H7 (cell line): ENCODE measurements at regions not wholly inside any gene's neighbourhood (a gene's known extent, or its start where the extent isn't known, plus 50 kb on each side); places are given as distances from the start of the nearest gene placed in this dataset.

Source experiments
- DNase-seq: peaks from one replicate; pipeline ENCODE4 v3.0.0; 2012
- H3K27me3 ChIP-seq: 2 replicates; pipeline ENCODE4 v1.6.0; 2011; ENCODE audit warnings: mild to moderate bottlenecking, low read length; ENCODE audit not compliant: control insufficient read depth, insufficient read depth
- H3K36me3 ChIP-seq: replicated peaks from 2 replicates; pipeline ENCODE4 v1.5.1; 2011; ENCODE audit warnings: low read length; ENCODE audit not compliant: control insufficient read depth, insufficient read depth
- H3K4me3 ChIP-seq: 2 replicates; pipeline ENCODE4 v1.5.1; 2011; ENCODE audit warnings: low read depth, mild to moderate bottlenecking, control low read depth, low read length, moderate library complexity; ENCODE audit not compliant: insufficient read depth

GRCh38 chr4:145295547-145295946 lies 115.2 kb upstream of the OTUD4 start:
- no peak for DNase-seq
- Histone ChIP-seq H3K36me3 (no peaks in the 10 kb centered on the region), H3K27me3 (no peaks in the 10 kb centered on the region), H3K4me3 (no peak overlapping the region)

GRCh38 chr4:145295122-145295521 lies 114.7 kb upstream of the OTUD4 start:
- Histone ChIP-seq H3K27me3 (no peaks in the 10 kb centered on the region), H3K36me3 (no peaks in the 10 kb centered on the region), H3K4me3 (no peak overlapping the region)
- no peak for DNase-seq

- H3K4me3 ChIP-seq: no peak overlapping the region
- H3K27me3 ChIP-seq: no peaks in the 10 kb centered on the region
- no peak for DNase-seq
- no peaks in the 10 kb centered on the region for H3K36me3 ChIP-seq
Observed at GRCh38 chr4:145293658-145294057, 113.3 kb upstream of the OTUD4 start.

GRCh38 chr4:145290955-145291354 lies 110.6 kb upstream of the OTUD4 start:
- no peaks in the 10 kb centered on the region for H3K36me3 ChIP-seq
- no peaks in the 10 kb centered on the region for H3K27me3 ChIP-seq
- H3K4me3 ChIP-seq: no peak overlapping the region
- DNase-seq: no peak

GRCh38 chr4:145289403-145290076 lies 109.2 kb upstream of the OTUD4 start:
- DNase-seq: no peak
- H3K27me3 ChIP-seq: no peaks in the 10 kb centered on the region
- H3K4me3 ChIP-seq: no peak overlapping the region
- no peaks in the 10 kb centered on the region for H3K36me3 ChIP-seq

- no peaks in the 10 kb centered on the region for H3K36me3 ChIP-seq
- H3K27me3 ChIP-seq: no peaks in the 10 kb centered on the region
- DNase-seq: no peak
- no peak overlapping the region for H3K4me3 ChIP-seq
Observed at GRCh38 chr4:145287351-145287750, 107.0 kb upstream of the OTUD4 start.

- Histone ChIP-seq H3K27me3 (no peaks in the 10 kb centered on the region), H3K36me3 (no peaks in the 10 kb centered on the region), H3K4me3 (no peak overlapping the region)
- no peak for DNase-seq
Observed at GRCh38 chr4:145285928-145286327, 105.5 kb upstream of the OTUD4 start.

GRCh38 chr4:145283909-145284308 lies 103.5 kb upstream of the OTUD4 start:
- Histone ChIP-seq H3K36me3 (no peaks in the 10 kb centered on the region), H3K4me3 (no peak overlapping the region), H3K27me3 (no peaks in the 10 kb centered on the region)
- DNase-seq: no peak

- no peaks in the 10 kb centered on the region for H3K36me3 ChIP-seq
- H3K4me3 ChIP-seq: no peak overlapping the region
- no peaks in the 10 kb centered on the region for H3K27me3 ChIP-seq
- no peak for DNase-seq
Observed at GRCh38 chr4:145281951-145282350, 101.6 kb upstream of the OTUD4 start.

GRCh38 chr4:145281224-145281623 lies 100.8 kb upstream of the OTUD4 start:
- H3K4me3 ChIP-seq: no peak overlapping the region
- H3K27me3 ChIP-seq: no peaks in the 10 kb centered on the region
- no peak for DNase-seq
- no peaks in the 10 kb centered on the region for H3K36me3 ChIP-seq

- Histone ChIP-seq H3K27me3 (no peaks in the 10 kb centered on the region), H3K36me3 (no peaks in the 10 kb centered on the region)
Observed at GRCh38 chr4:145280541-145280940, 100.2 kb upstream of the OTUD4 start.

GRCh38 chr4:145279122-145279960 lies 99.0 kb upstream of the OTUD4 start:
- Histone ChIP-seq H3K36me3 (no peaks in the 10 kb centered on the region), H3K27me3 (no peaks in the 10 kb centered on the region), H3K4me3 (no peak overlapping the region)
- no peak for DNase-seq

More at GRCh38 chr4:145280541-145280940, 100.2 kb upstream of the OTUD4 start:
- H3K4me3 ChIP-seq: no peak overlapping the region
- no peak for DNase-seq

- no peak for DNase-seq
- no peak overlapping the region for H3K4me3 ChIP-seq
- H3K36me3 ChIP-seq: no peaks in the 10 kb centered on the region
- no peaks in the 10 kb centered on the region for H3K27me3 ChIP-seq
Observed at GRCh38 chr4:145278341-145279121, 98.1 kb upstream of the OTUD4 start.

- DNase-seq: no peak
- no peaks in the 10 kb centered on the region for H3K36me3 ChIP-seq
- H3K27me3 ChIP-seq: no peaks in the 10 kb centered on the region
- no peak overlapping the region for H3K4me3 ChIP-seq
Observed at GRCh38 chr4:145277011-145277410, 96.6 kb upstream of the OTUD4 start.

GRCh38 chr4:145276050-145276449 lies 95.7 kb upstream of the OTUD4 start:
- no peak overlapping the region for H3K4me3 ChIP-seq
- no peak for DNase-seq
- no peaks in the 10 kb centered on the region for H3K27me3 ChIP-seq
- no peaks in the 10 kb centered on the region for H3K36me3 ChIP-seq
